ENCODE measurements at regions not wholly inside any gene's neighbourhood (a gene's known extent, or its start where the extent isn't known, plus 50 kb on each side); places are given as distances from the start of the nearest gene placed in this dataset.

GRCh38 chr4:179803857-179804256 lies 2361.6 kb upstream of the AGA start:
- TF ChIP-seq POLR2A (IDR thresholded peaks at IDR 0.05) = no peak
- TF ChIP-seq, protein P1, sequence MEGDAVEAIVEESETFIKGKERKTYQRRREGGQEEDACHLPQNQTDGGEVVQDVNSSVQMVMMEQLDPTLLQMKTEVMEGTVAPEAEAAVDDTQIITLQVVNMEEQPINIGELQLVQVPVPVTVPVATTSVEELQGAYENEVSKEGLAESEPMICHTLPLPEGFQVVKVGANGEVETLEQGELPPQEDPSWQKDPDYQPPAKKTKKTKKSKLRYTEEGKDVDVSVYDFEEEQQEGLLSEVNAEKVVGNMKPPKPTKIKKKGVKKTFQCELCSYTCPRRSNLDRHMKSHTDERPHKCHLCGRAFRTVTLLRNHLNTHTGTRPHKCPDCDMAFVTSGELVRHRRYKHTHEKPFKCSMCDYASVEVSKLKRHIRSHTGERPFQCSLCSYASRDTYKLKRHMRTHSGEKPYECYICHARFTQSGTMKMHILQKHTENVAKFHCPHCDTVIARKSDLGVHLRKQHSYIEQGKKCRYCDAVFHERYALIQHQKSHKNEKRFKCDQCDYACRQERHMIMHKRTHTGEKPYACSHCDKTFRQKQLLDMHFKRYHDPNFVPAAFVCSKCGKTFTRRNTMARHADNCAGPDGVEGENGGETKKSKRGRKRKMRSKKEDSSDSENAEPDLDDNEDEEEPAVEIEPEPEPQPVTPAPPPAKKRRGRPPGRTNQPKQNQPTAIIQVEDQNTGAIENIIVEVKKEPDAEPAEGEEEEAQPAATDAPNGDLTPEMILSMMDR (IDR thresholded peaks at IDR 0.05) = no peak
- DNase-seq = no peak
- no peaks in the 10 kb centered on the region for H3K27me3 ChIP-seq
- no peak overlapping the region for H3K4me3 ChIP-seq
- no peaks in the 10 kb centered on the region for H3K4me1 ChIP-seq
- intact Hi-C loops (cut with DNase I; ENCODE audit: low total_unique reads) = no loop called here
- 61 to 77% methylated on average over 1 of the region's 1 CpG for WGBS, 2 donors
- H3K27ac ChIP-seq = no peak overlapping the region
- H3K36me3 ChIP-seq (ENCODE audit: low read depth, missing control alignments) = no peaks in the 10 kb centered on the region
- H3K9me3 ChIP-seq = no peaks in the 10 kb centered on the region

DNA sequence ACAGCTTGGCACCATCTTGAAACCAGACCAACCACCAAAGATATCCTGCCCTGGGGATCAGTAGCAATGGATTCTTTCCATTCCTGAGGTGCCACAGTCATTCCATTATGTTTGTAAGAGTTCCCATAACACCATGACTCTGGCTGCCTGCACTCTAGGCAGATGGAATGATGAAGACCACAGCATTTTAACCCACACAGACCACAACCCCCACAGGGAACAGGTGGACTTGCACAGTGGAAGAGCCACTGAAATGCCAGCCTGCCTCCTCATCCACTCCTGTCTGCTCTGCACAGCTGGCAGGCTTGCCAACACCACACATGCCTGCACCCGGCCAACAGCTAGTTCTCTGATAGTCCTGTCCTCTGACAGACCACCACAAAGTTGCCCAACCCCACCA lies 2362.2 kb upstream of the AGA start:
- H3K27me3 ChIP-seq = no peaks in the 10 kb centered on the region
- H3K36me3 ChIP-seq (ENCODE audit: low read depth, missing control alignments) = no peaks in the 10 kb centered on the region
- 80 to 88% methylated on average over 1 of the region's 1 CpG for WGBS, 2 donors
- no peaks in the 10 kb centered on the region for H3K9me3 ChIP-seq
- TF ChIP-seq, protein P1 (IDR thresholded peaks at IDR 0.05) = no peak
- TF ChIP-seq POLR2A (IDR thresholded peaks at IDR 0.05) = no peak
- intact Hi-C loops (cut with DNase I; ENCODE audit: low total_unique reads) = no loop called here
- H3K4me3 ChIP-seq = no peak overlapping the region
- H3K27ac ChIP-seq = no peak overlapping the region
- no peaks in the 10 kb centered on the region for H3K4me1 ChIP-seq
- no peak for DNase-seq

- no peak for TF ChIP-seq POLR2A (IDR thresholded peaks at IDR 0.05)
- TF ChIP-seq, protein P1 (IDR thresholded peaks at IDR 0.05) = no peak
- H3K27ac ChIP-seq = no peak overlapping the region
- DNase-seq = no peak
- intact Hi-C loops (cut with DNase I; ENCODE audit: low total_unique reads) = no loop called here
- no peaks in the 10 kb centered on the region for H3K36me3 ChIP-seq (ENCODE audit: low read depth, missing control alignments)
- H3K4me1 ChIP-seq = no peaks in the 10 kb centered on the region
- no peak overlapping the region for H3K4me3 ChIP-seq
- H3K27me3 ChIP-seq = no peaks in the 10 kb centered on the region
- 58 to 68% methylated on average over 8 of the region's 8 CpGs for WGBS, 2 donors
- H3K9me3 ChIP-seq = no peaks in the 10 kb centered on the region
These were observed 2375.1 kb upstream of the AGA start for GRCh38 chr4:179817317-179817716.

- no peak overlapping the region for H3K27ac ChIP-seq
- no peak for DNase-seq
- no peaks in the 10 kb centered on the region for H3K9me3 ChIP-seq
- H3K27me3 ChIP-seq = no peaks in the 10 kb centered on the region
- H3K4me1 ChIP-seq = no peaks in the 10 kb centered on the region
- TF ChIP-seq POLR2A (IDR thresholded peaks at IDR 0.05) = no peak
- TF ChIP-seq, protein P1 (IDR thresholded peaks at IDR 0.05) = no peak
- H3K36me3 ChIP-seq (ENCODE audit: low read depth, missing control alignments) = no peaks in the 10 kb centered on the region
- intact Hi-C loops (cut with DNase I; ENCODE audit: low total_unique reads) = no loop called here
- no peak overlapping the region for H3K4me3 ChIP-seq
- WGBS, 2 donors = 42 to 43% methylated on average over 2 of the region's 2 CpGs
These were observed 2381.1 kb upstream of the AGA start for GRCh38 chr4:179823342-179823741.

DNA sequence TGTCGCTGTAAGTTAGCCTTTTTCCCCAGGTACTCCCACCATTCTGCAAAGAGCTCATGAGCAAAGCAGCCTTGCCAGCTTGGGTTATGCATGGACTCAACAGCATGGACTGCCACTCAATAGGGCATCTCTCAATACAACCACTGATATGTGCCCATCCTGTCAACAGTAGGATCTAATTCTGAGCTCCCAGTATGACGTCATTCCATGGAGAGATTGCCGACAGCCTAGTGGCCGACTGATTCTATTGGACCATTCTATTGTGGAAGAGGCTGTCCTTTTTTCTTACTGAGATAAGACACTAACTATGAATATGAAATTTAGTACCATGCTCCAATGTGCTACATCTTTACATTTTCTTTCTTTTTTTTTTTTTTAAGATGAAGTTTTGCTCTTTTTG lies 2389.0 kb upstream of the AGA start:
- Histone ChIP-seq H3K9me3 (no peaks in the 10 kb centered on the region), H3K36me3 (ENCODE audit: low read depth, missing control alignments) (no peaks in the 10 kb centered on the region), H3K27ac (no peak overlapping the region), H3K27me3 (no peaks in the 10 kb centered on the region), H3K4me1 (no peaks in the 10 kb centered on the region), H3K4me3 (no peak overlapping the region)
- DNase-seq = no peak
- WGBS, 2 donors = 81 to 90% methylated on average over 4 of the region's 4 CpGs
- intact Hi-C loops (cut with DNase I; ENCODE audit: low total_unique reads) = no loop called here
- no peak for TF ChIP-seq POLR2A (IDR thresholded peaks at IDR 0.05)
- TF ChIP-seq, protein P1 (IDR thresholded peaks at IDR 0.05) = no peak
